ENCODE measurements at regions not wholly inside any gene's neighbourhood (a gene's known extent, or its start where the extent isn't known, plus 50 kb on each side); places are given as distances from the start of the nearest gene placed in this dataset.

- Histone ChIP-seq H3K36me3 (no peaks in the 10 kb centered on the region), H3K4me1 (no peaks in the 10 kb centered on the region), H3K9me3 (no peaks in the 10 kb centered on the region), H3K27ac (no peak overlapping the region), H3K4me3 (no peak overlapping the region), H3K27me3 (no peaks in the 10 kb centered on the region)
- 67 to 78% methylated on average over 8 of the region's 8 CpGs for WGBS, 2 donors
- no peak for ATAC-seq (ENCODE audit: low FRiP score in 2 of 2)
- TF ChIP-seq EP300 (IDR thresholded peaks at IDR 0.05) (no peak), POLR2AphosphoS5 (IDR thresholded peaks at IDR 0.05) (no peak), CTCF (IDR thresholded peaks at IDR 0.05) (no peak), POLR2A (IDR thresholded peaks at IDR 0.05) (no peak)
- DNase-seq: no peak
Measured at GRCh38 chr2:44836174-44836573, 105.3 kb upstream of the SIX3 start.

DNA sequence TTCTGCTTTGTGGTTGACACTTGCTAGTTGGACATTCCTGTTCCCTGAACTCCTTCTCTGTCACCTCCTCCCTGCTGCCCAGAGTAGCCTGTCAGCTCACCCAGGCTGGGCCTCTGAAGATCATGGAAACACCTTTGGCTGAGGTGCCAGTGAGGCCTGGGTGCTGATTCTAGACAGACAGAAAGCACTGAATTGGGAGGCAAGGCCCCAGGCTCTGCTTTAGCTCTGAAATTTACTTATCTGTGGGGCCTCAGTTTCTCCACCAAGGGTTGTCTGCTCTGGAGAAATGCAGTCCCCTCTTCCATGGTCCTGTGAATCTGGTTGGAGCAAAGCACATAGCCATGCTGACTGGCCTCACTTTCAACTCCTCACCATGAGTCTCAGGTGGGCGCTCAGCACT, 104.6 kb upstream of the SIX3 start:
- WGBS, 2 donors: 91 to 96% methylated on average over 1 of the region's 1 CpG
- Histone ChIP-seq H3K4me1 (no peaks in the 10 kb centered on the region), H3K9me3 (no peaks in the 10 kb centered on the region), H3K4me3 (no peak overlapping the region), H3K27ac (no peak overlapping the region), H3K27me3 (no peaks in the 10 kb centered on the region), H3K36me3 (no peaks in the 10 kb centered on the region)
- DNase-seq: no peak
- no peak for ATAC-seq (ENCODE audit: low FRiP score in 2 of 2)
- TF ChIP-seq EP300 (IDR thresholded peaks at IDR 0.05) (no peak), POLR2A (IDR thresholded peaks at IDR 0.05) (no peak), POLR2AphosphoS5 (IDR thresholded peaks at IDR 0.05) (no peak), CTCF (IDR thresholded peaks at IDR 0.05) (no peak)

GRCh38 chr2:44838116-44838790, 103.2 kb upstream of the SIX3 start:
- no peaks in the 10 kb centered on the region for H3K27me3 ChIP-seq
- TF ChIP-seq CTCF (IDR thresholded peaks at IDR 0.05) (no peak), POLR2AphosphoS5 (IDR thresholded peaks at IDR 0.05) (no peak), POLR2A (IDR thresholded peaks at IDR 0.05) (no peak), EP300 (IDR thresholded peaks at IDR 0.05) (no peak)
- 85 to 86% methylated on average over 13 of the region's 13 CpGs for whole genome bisulfite sequencing, 2 donors
- no peaks in the 10 kb centered on the region for H3K36me3 ChIP-seq
- H3K4me1 ChIP-seq: no peaks in the 10 kb centered on the region
- H3K9me3 ChIP-seq: no peaks in the 10 kb centered on the region
- ATAC-seq (ENCODE audit: low FRiP score in 2 of 2) (no peak), DNase-seq (no peak)
- no peak overlapping the region for H3K4me3 ChIP-seq
- no peak overlapping the region for H3K27ac ChIP-seq

- Histone ChIP-seq H3K27me3 (no peaks in the 10 kb centered on the region), H3K36me3 (no peaks in the 10 kb centered on the region), H3K27ac (no peak overlapping the region), H3K4me3 (no peak overlapping the region), H3K9me3 (no peaks in the 10 kb centered on the region), H3K4me1 (no peaks in the 10 kb centered on the region)
- WGBS, 2 donors: 76 to 81% methylated on average over 5 of the region's 5 CpGs
- ATAC-seq (ENCODE audit: low FRiP score in 2 of 2): no peak
- no peak for DNase-seq
- TF ChIP-seq POLR2AphosphoS5 (IDR thresholded peaks at IDR 0.05): no peak
- TF ChIP-seq POLR2A (IDR thresholded peaks at IDR 0.05): no peak
- TF ChIP-seq EP300 (IDR thresholded peaks at IDR 0.05): no peak
- TF ChIP-seq CTCF (IDR thresholded peaks at IDR 0.05): no peak
Measured at GRCh38 chr2:44839370-44839769, 102.1 kb upstream of the SIX3 start.

All from upper lobe of left lung (tissue), 6 donors.